ENCODE measurements at regions not wholly inside any gene's neighbourhood (a gene's known extent, or its start where the extent isn't known, plus 50 kb on each side); places are given as distances from the start of the nearest gene placed in this dataset.
"Not testable (repeated sequence)": the region's sequence is repeated elsewhere in the genome, so short reads cannot be mapped to it uniquely, and the experiment has no call there.

GRCh38 chr2:195548198-195548940, 108.7 kb upstream of the SLC39A10 start:
- no peak overlapping the region for H3K4me3 ChIP-seq (ENCODE audit: low read depth, low read length)
- DNase-seq (ENCODE audit: low read depth) = no peak
- TF ChIP-seq CTCF (conservative IDR thresholded peaks at IDR 0.05; ENCODE audit: low read depth, low read length) = no peak

- not testable (repeated sequence) for H3K4me3 ChIP-seq (ENCODE audit: low read depth, low read length); DNase-seq (ENCODE audit: low read depth)
Measured at GRCh38 chr2:195547268-195547840, 109.7 kb upstream of the SLC39A10 start.

GRCh38 chr2:195545811-195546210, 111.2 kb upstream of the SLC39A10 start:
- no peak overlapping the region for H3K4me3 ChIP-seq (ENCODE audit: low read depth, low read length)
- no peak for TF ChIP-seq CTCF (conservative IDR thresholded peaks at IDR 0.05; ENCODE audit: low read depth, low read length)
- no peak for DNase-seq (ENCODE audit: low read depth)

GRCh38 chr2:195543902-195544894, 112.8 kb upstream of the SLC39A10 start:
- no peak overlapping the region for H3K4me3 ChIP-seq (ENCODE audit: low read depth, low read length)
- TF ChIP-seq CTCF (conservative IDR thresholded peaks at IDR 0.05; ENCODE audit: low read depth, low read length) = no peak
- DNase-seq (ENCODE audit: low read depth) = no peak

- TF ChIP-seq CTCF (conservative IDR thresholded peaks at IDR 0.05; ENCODE audit: low read depth, low read length) = no peak
- DNase-seq (ENCODE audit: low read depth) = no peak
- no peak overlapping the region for H3K4me3 ChIP-seq (ENCODE audit: low read depth, low read length)
Measured at GRCh38 chr2:195543063-195543462, 114.0 kb upstream of the SLC39A10 start.

GRCh38 chr2:195542067-195542466, 115.0 kb upstream of the SLC39A10 start:
- no peak for TF ChIP-seq CTCF (conservative IDR thresholded peaks at IDR 0.05; ENCODE audit: low read depth, low read length)
- no peak overlapping the region for H3K4me3 ChIP-seq (ENCODE audit: low read depth, low read length)
- DNase-seq (ENCODE audit: low read depth) = no peak

GRCh38 chr2:195538937-195539336, 118.1 kb upstream of the SLC39A10 start:
- no peak for DNase-seq (ENCODE audit: low read depth)
- H3K4me3 ChIP-seq (ENCODE audit: low read depth, low read length) = no peak overlapping the region
- no peak for TF ChIP-seq CTCF (conservative IDR thresholded peaks at IDR 0.05; ENCODE audit: low read depth, low read length)
